Activated CD8-positive, alpha-beta memory T cell treated with anti-CD3 and anti-CD28 coated beads, Interleukin-2, amount 50 U/mL, for 24 hours (primary cell): ENCODE measurements at regions not wholly inside any gene's neighbourhood (a gene's known extent, or its start where the extent isn't known, plus 50 kb on each side); places are given as distances from the start of the nearest gene placed in this dataset.

Experiments
- DNase-seq: peaks from one replicate; pipeline ENCODE4 v3.0.0-alpha.2; 2020; ENCODE audit errors: extremely low read depth

DNA sequence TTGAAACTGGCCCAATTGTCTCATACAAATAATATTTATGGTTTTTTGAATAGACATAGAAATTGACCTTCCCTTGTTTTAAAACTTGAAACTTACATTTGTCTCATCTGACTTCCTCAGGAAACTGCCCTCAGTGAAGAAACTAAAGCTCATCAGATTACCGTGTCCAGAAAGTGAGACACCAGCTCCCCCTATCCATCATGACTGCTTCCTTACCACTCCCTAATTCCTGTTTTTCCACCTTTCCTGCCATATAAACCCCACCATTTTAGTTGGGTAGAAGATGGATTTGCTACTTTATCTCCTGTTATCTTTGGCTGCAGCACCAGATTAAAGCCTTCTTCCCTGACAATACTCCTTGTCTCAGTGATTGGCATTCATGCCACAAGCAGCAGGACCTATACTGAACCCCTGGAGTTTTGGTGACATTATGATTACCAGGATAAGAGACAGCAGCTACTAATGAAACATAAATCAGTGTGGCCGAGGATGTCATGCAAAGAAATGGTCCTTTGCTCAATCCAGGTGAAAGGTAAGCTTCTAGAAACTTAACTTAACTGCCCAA lies 1627.6 kb upstream of the ZEB2 start:
- DNase-seq, result no peak

- no peak for DNase-seq
Observed at GRCh38 chr2:146143971-146144370, 1624.1 kb upstream of the ZEB2 start.

DNA sequence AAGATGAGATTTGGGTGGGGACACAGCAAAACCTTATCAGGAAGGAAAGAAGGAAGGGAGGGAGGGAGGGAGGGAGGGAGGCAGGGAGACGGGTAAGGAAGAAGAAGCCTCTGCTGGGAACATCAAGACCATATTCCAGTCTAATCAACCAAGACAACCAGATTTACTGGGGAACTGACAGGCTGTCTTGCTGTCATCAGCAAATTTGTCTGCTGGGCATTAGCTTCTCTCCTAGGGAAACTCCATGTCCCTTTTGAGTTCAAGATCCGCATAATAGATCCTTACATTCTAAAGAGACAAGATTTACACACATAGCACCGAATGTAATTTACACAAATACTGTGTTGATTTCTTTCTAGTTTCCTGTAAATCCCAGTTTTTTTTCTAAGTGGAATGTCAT lies 1618.9 kb upstream of the ZEB2 start:
- DNase-seq, result no peak

DNA sequence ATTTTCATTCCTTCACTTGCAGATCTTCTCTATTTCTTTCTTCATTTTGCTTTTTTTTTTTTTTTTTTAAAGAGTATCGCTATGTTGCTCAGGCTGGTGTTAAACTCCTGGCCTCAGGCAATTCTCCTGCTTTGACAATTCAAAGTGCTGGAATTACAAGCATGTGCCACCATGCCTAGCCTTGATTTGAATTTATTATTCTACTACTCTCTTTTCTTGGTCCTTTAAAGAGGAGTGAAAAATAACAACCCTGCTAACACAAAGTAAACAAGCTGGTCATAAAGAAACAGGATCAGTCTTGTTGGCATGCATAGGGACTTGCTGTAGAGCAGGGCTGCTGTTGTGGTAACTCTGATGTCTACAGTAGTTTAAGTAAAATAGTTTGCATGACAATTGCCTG lies 1615.3 kb upstream of the ZEB2 start:
- no peak for DNase-seq

GRCh38 chr2:146131785-146132184 lies 1611.9 kb upstream of the ZEB2 start:
- DNase-seq, result no peak

DNA sequence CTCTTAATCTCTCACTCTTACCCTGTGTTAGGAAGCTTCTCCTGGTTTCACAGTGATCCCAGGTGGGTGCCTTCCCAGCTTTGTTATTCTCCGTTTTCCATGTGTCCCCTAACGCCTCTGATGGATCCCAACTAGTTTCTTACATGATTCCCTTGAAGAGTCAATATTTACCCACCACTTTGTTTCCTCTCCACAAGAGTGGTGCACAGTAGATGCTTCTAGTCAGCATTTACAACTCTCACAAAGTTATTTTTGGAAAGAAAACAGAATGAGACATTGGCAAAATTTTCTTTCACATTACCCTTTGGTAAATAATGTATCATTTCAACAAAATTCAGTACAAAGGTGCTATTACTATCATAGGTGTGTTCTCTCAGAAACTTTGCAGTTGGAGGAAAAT lies 1611.1 kb upstream of the ZEB2 start:
- no peak for DNase-seq

DNA sequence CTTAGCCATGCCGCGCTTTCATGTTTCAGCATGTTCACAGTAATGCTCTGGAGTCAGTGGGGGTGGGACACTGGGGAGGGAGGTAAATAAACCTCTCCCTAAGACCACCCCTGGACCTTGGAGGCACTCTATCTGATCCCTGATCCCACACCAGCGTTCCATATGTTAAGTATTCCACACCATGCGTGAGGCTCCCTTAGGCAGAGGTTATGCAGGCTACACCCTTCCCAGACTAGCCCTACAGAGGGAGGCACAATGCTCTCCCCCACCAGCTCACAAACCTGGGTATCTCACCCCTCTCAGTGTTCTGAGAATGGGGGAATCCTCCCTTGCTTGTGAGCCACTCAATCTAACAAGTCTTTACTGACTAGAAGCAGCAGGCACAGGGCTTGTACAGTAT lies 1610.4 kb upstream of the ZEB2 start:
- no peak for DNase-seq

DNA sequence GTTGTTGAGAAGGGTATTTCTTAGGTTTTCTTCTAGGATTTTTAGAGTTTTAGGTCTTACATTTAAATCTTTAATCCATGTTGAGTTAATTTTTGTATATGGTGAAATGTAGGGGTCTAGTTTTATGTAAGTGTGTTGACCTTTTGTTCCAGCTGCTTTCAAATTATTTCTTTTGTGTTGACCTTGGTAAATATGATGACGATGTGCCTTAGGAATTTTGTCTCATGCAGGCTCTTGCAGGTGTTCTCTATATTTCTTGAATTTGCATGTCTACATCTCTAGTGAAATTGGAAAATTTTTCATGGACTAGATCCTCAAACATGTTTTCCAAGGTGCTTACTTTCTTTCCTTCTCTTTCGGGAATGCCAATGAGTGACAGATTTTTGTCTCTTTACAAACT lies 1609.3 kb upstream of the ZEB2 start:
- no peak for DNase-seq

DNA sequence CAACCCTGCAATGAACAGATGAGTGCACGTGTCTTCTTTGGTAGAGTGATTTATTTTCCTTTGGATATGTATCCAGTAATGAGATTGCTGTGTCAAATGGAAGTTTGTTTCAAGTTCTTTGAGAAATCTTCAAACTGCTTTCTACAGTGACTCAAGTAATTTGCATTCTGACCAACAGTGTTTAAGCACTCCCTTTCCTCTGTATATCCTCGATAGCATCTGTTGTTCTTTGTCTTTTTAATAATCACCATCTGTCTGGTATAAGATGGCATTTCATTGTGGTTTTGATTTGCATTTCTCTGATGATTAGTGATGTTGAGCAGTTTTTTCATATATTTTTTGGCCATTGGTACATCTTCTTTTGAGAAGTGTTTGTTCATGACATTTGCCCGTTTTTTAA lies 1608.3 kb upstream of the ZEB2 start:
- DNase-seq, result no peak

DNA sequence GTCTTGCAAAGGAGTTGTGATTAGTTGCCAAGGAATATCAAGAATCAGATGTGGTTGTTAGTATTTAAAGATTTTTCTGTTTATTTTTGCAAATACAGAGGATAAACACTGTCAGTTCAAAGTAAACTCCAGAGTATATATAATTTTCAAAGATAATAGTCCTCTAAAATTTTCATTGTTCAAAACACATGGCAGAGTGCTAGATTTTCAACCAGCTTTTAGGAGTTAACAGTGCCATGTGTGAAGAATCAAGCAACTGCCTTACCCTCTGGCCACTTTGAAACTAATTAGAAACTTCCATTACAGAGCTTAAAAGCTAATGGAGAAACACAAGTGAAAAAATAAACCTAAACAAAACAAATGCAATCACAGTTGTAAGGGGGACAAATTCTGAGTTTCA lies 1605.6 kb upstream of the ZEB2 start:
- no peak for DNase-seq

- DNase-seq, result no peak
Observed at GRCh38 chr2:146124741-146125140, 1604.8 kb upstream of the ZEB2 start.

GRCh38 chr2:146123714-146124113 lies 1603.8 kb upstream of the ZEB2 start:
- no peak for DNase-seq

DNA sequence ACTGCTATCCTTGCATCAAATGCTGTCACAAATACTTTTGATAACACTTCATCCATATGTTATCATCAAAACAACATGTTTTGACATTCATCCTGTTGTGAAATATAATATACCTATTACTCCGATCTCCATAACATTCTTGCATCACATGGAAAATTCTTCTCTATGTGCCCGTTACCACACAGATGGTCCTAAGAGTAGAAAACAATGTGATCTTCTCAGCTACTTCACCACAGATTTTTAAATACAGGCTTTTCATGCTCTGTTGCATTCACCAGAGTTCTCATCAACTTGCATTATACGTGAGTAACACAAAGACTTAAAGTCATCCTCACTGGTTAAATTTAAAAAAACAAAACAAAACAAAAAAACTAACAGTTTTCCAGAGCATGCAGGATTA lies 1603.3 kb upstream of the ZEB2 start:
- DNase-seq, result no peak

DNA sequence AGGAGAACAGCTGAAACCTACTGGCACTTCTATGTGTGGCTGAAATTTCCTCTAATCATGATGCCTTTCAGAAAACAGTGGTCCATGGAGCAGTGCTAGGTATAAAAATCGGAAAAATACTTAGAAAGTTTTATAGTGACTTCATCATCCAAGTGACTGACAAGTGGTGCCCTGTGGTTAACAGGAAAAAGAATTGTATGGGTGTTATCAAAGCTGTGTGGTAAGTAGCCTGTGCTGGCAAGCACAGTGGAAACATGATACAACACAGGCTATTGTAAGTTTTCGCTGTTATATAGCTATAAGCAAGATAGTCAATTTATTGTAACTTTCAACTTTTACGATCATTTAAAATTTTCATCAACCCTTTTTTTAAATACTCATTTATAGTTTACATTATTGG lies 1599.7 kb upstream of the ZEB2 start:
- no peak for DNase-seq

DNA sequence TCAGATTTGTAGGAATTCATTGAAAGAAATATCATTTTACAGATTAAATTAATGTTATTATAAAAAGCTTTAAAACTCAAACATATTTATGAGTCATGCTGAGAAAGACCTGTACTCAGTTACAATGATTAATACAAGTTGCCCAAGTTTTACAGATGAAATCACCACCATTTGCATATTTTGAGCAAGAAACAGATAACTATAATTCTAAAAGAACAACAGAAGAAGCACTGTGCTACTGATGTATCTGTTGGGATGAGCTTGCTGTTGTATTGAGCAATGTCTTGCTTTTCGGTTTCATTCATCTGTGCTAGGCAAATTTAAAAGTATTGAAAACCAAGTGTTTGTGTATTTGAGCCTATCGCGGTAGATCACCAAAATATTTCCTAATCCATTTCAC lies 1589.1 kb upstream of the ZEB2 start:
- DNase-seq, result no peak

DNA sequence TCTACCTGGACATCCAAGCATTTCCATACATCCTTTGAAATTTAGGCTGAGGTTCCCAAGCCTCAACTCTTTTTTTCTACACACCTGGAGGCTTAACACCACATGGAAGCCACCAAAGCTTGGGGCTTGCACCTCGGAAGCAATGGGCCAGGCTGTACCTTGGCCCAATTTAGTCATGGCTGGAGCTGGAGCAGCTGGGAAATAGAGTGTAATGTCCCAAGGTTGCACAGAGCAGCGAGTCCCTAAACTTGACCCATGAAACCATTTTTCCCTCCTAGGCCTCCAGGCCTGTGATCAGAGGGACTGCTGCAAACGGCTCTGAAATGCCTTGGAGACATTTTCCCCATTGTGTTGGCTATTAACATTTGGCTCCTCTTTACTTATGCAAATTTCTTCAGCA lies 1574.3 kb upstream of the ZEB2 start:
- no peak for DNase-seq

GRCh38 chr2:146081459-146081858 lies 1561.5 kb upstream of the ZEB2 start:
- DNase-seq, result no peak

DNA sequence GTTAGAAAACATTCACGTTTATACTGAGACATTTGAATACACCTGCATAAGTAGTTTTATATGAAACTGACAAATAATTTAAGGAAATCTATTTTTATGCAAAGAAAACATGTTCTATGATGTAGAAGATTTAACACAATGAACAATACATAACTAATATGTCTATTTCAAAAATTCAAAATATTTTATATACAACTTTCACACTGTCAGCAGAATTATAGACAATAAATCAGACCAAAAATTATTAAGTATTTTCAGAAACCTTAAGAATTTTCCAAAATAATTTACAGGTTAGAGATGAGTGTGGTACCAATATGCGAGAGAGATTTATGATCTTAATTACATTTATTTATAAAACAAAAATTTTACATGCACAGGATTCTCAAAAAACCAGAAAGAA lies 1561.0 kb upstream of the ZEB2 start:
- no peak for DNase-seq

DNA sequence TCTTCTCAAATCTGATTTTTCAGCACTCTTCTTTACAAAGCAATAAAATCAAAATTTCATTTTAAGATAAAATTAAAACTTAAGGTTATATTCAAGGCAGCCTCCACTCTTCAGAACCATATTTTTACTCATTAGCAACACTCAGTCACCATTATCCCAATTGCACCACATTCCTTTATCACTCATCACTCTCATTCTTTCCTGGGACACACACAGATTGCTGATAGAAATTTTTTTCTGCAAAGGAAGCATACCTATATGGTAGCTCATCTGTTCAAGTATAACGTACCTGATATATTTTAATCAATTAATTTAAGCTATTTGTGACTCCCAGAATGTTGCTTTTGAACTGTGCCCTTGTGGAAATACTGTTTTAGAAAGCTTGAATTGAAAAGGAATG lies 1559.3 kb upstream of the ZEB2 start:
- DNase-seq, result no peak

- no peak for DNase-seq
Observed at GRCh38 chr2:146077156-146077555, 1557.2 kb upstream of the ZEB2 start.

- DNase-seq, result no peak
Observed at GRCh38 chr2:146068051-146068450, 1548.1 kb upstream of the ZEB2 start.

GRCh38 chr2:146048141-146048540 lies 1528.2 kb upstream of the ZEB2 start:
- DNase-seq, result no peak

DNA sequence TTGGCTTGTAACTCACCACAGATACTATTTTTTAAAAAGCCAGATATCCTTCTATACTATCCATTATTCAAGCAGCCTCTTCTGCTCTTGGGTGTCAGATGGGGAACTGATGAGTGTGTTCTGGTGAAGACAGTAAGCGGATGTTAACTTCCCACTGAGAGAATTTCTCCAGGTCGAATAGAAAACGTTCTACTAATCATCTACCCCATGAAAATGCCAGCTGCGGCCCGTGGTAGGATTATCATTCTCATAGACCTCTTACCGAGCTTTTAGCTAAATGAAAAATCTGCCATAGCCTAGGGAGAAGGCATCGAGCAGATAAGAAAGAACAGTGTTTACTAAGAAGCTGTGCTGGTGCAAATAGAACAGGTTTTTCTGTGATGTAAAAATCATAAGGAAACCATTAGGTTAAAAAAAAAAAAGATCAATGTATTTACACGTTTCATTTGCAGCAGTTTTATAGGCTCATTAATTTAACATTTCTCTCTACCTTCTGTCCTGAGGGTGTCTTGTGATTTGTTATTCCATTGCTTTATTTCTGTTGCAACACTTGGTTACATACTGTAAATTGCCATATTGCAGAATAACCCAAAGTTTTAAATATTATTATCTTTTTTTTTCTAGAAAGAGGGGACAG lies 1521.5 kb upstream of the ZEB2 start:
- DNase-seq, result no peak

GRCh38 chr2:146040051-146040450 lies 1520.1 kb upstream of the ZEB2 start:
- no peak for DNase-seq
